ENCODE measurements at regions not wholly inside any gene's neighbourhood (a gene's known extent, or its start where the extent isn't known, plus 50 kb on each side); places are given as distances from the start of the nearest gene placed in this dataset.
A peak's percentile ranks its signal among the peaks of the same experiment; 100 is the strongest.

DNA sequence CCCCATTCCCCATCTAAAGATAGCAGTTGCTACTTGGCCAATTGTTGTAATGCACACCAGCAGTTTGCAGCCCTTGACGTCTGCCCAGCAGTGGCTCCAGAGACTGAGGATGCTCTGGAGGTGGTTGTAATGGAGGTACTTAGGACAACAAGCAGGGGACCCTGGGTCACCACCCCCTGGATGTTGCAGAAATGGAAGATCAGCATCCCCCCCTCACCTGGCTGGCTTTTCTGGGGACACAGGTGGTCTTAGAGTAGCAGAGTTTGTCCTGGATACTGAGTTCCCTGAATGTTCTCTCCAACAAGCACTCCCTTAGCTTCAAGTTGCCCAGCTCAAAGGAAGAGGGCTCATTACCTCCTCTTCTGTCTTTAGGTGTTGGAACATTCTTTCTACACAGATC is 250.5 kb downstream of the AACS start:
- H3K4me1 ChIP-seq (ENCODE audit: insufficient read depth, low read length): peaks cover 15% of the 10 kb centered on the region; the same call in 1 of the 2 replicates
- no peaks in the 10 kb centered on the region for H3K36me3 ChIP-seq (ENCODE audit: insufficient read depth, low read depth, low read length)
- H3K27me3 ChIP-seq (ENCODE audit: insufficient read depth, low read length): no peaks in the 10 kb centered on the region
- H3K4me3 ChIP-seq (ENCODE audit: low read length): no peak overlapping the region
- no peak overlapping the region for H3K9ac ChIP-seq (ENCODE audit: low read depth, low read length)
- H3K9me3 ChIP-seq (ENCODE audit: insufficient read depth, low read depth, low read length): no peaks in the 10 kb centered on the region
- no peak overlapping the region for H3K27ac ChIP-seq (ENCODE audit: low read length)

DNA sequence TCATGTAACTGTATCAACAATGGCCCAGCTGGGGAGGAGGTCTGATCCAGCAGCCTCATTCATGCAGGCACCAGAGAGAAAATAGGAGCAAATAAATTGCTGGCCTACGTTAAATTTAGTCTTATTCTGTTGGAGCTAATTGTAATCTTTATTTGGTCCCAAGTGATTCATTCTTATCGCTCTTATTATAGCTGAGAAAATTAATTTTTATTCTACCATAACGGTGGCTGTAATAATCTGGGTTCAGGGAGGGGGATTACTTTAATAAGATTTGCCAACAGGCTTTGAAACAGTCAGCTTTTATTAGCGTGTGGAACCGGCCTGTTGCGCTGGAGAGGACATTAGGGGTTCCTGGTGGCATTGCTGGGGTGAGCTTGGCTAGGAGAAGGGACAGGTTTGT is 254.9 kb downstream of the AACS start:
- Histone ChIP-seq H3K27ac (ENCODE audit: low read length) (no peak overlapping the region), H3K36me3 (ENCODE audit: insufficient read depth, low read depth, low read length) (no peaks in the 10 kb centered on the region), H3K4me1 (ENCODE audit: insufficient read depth, low read length) (peaks cover 7% of the 10 kb centered on the region), H3K9me3 (ENCODE audit: insufficient read depth, low read depth, low read length) (no peaks in the 10 kb centered on the region), H3K27me3 (ENCODE audit: insufficient read depth, low read length) (no peaks in the 10 kb centered on the region), H3K9ac (ENCODE audit: low read depth, low read length) (no peak overlapping the region), H3K4me3 (ENCODE audit: low read length) (no peak overlapping the region)

GRCh38 chr12:125324861-125325490 is 259.7 kb downstream of the AACS start:
- Histone ChIP-seq H3K9me3 (ENCODE audit: insufficient read depth, low read depth, low read length) (no peaks in the 10 kb centered on the region), H3K9ac (ENCODE audit: low read depth, low read length) (no peak overlapping the region), H3K27ac (ENCODE audit: low read length) (no peak overlapping the region), H3K4me1 (ENCODE audit: insufficient read depth, low read length) (peaks cover 17% of the 10 kb centered on the region), H3K36me3 (ENCODE audit: insufficient read depth, low read depth, low read length) (no peaks in the 10 kb centered on the region), H3K4me3 (ENCODE audit: low read length) (no peak overlapping the region), H3K27me3 (ENCODE audit: insufficient read depth, low read length) (no peaks in the 10 kb centered on the region)

- Histone ChIP-seq H3K4me3 (ENCODE audit: low read length) (peak overlapping the region; percentile 47), H3K27ac (ENCODE audit: low read length) (peak overlapping the region; percentile 43), H3K4me1 (ENCODE audit: insufficient read depth, low read length) (peaks cover 26% of the 10 kb centered on the region), H3K9me3 (ENCODE audit: insufficient read depth, low read depth, low read length) (no peaks in the 10 kb centered on the region), H3K27me3 (ENCODE audit: insufficient read depth, low read length) (no peaks in the 10 kb centered on the region), H3K9ac (ENCODE audit: low read depth, low read length) (peak overlapping the region; percentile 37; the same call in 1 of the 2 replicates), H3K36me3 (ENCODE audit: insufficient read depth, low read depth, low read length) (no peaks in the 10 kb centered on the region)
Measured at GRCh38 chr12:125329239-125330102, 264.2 kb downstream of the AACS start.

DNA sequence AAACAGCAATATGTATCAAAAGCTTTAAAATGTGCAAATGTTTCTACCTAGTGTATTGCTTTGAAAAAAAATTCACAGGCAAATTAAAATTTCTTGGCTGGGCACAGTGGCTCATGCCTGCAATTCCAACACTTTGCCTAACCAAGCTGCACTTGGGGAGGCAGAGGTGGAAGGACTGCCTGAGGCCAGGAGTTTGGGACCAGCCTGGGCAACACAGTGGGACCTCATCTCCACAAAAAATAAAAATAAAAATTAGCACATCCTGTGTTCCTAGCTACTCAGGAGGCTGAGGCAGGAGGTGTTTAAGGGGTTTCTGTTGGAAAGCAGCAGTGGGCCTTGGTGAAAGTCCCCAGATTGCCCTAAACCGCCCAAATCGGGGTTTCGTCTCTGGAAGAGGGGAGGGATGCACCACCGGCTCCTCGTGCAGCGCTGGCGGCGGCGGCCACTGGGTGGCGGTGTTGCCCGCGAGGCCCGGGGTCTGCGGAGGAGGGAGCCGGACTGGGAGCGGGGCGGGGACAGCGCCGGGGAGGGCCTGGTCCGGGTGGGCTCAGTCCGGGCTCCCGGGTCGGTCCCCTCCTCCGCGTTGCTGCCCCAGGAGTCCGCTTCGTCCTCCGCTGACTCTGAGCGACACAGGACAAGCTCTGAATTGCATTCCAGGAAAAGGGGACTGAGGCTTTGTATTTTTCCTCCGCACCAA is 265.6 kb downstream of the AACS start:
- peak overlapping the region; percentile 84 for H3K9ac ChIP-seq (ENCODE audit: low read depth, low read length)
- H3K4me1 ChIP-seq (ENCODE audit: insufficient read depth, low read length): peaks cover 24% of the 10 kb centered on the region; the same call in 1 of the 2 replicates
- peak overlapping the region; percentile 5 for H3K27ac ChIP-seq (ENCODE audit: low read length)
- peak overlapping the region; percentile 91 for H3K4me3 ChIP-seq (ENCODE audit: low read length)
- H3K27me3 ChIP-seq (ENCODE audit: insufficient read depth, low read length): no peaks in the 10 kb centered on the region
- H3K36me3 ChIP-seq (ENCODE audit: insufficient read depth, low read depth, low read length): no peaks in the 10 kb centered on the region
- no peaks in the 10 kb centered on the region for H3K9me3 ChIP-seq (ENCODE audit: insufficient read depth, low read depth, low read length)

DNA sequence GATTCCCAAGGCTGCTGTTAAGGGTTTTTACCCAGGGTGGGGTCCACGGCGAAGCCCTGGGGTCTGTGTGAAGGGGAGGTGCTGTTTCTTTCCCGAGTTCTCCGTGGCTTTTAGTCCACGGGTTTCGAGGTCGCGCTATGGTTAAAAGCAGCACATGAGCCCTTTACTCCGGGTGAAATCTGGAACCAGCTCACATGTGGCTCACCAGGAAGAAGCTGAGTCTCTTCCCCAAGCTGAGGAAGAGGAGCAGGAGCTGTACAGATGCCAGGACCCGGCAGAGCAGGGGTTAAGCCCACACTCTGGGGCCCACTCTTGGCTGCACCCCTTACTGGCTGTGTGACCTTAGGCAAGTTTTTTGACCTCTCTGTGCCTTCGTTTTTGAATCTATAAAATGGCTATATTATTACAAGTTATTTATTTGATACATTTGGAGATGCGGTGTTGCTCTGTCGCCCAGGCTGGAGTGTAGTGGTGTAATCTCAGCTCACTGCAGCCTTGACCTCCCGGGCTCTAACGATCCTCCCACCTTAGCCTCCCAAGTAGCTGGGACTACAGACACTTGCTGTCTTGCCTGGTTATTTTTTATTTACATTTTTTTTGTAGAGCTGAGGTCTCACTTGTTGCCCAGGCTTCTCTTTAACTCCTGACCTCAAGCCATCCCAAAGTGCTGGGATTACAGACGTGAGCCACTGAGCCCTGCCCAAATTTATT is 266.3 kb downstream of the AACS start:
- Histone ChIP-seq H3K27me3 (ENCODE audit: insufficient read depth, low read length) (no peaks in the 10 kb centered on the region), H3K9ac (ENCODE audit: low read depth, low read length) (peak overlapping the region; percentile 84), H3K9me3 (ENCODE audit: insufficient read depth, low read depth, low read length) (no peaks in the 10 kb centered on the region), H3K36me3 (ENCODE audit: insufficient read depth, low read depth, low read length) (no peaks in the 10 kb centered on the region), H3K4me1 (ENCODE audit: insufficient read depth, low read length) (peaks cover 24% of the 10 kb centered on the region; the same call in 1 of the 2 replicates), H3K27ac (ENCODE audit: low read length) (peak overlapping the region; percentile 5), H3K4me3 (ENCODE audit: low read length) (peak overlapping the region; percentile 91)

GRCh38 chr12:125332900-125333299 is 267.7 kb downstream of the AACS start:
- no peaks in the 10 kb centered on the region for H3K9me3 ChIP-seq (ENCODE audit: insufficient read depth, low read depth, low read length)
- no peaks in the 10 kb centered on the region for H3K27me3 ChIP-seq (ENCODE audit: insufficient read depth, low read length)
- H3K9ac ChIP-seq (ENCODE audit: low read depth, low read length): no peak overlapping the region
- H3K4me1 ChIP-seq (ENCODE audit: insufficient read depth, low read length): peaks cover 24% of the 10 kb centered on the region; the same call in 1 of the 2 replicates
- H3K36me3 ChIP-seq (ENCODE audit: insufficient read depth, low read depth, low read length): no peaks in the 10 kb centered on the region
- no peak overlapping the region for H3K27ac ChIP-seq (ENCODE audit: low read length)
- no peak overlapping the region for H3K4me3 ChIP-seq (ENCODE audit: low read length)

DNA sequence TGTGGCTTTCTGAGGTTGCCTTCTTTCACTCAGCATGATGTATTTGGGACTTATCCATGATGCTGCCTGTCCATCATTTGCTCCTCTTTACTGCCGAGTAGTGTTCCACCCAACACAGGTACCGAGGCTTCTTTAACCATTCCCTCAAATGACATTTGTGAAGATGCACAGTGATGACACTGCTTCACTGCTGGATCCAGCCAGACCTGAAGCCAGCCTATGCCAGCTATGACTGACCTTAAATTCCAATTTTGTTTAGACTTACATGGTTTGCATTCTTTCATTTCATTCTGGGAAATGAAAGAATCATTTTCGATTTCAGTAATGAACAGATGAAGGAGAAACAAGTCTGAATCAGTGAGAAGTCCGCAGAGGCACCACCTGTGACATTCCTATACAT is 271.0 kb downstream of the AACS start:
- peaks cover 12% of the 10 kb centered on the region; the same call in 1 of the 2 replicates for H3K4me1 ChIP-seq (ENCODE audit: insufficient read depth, low read length)
- no peaks in the 10 kb centered on the region for H3K27me3 ChIP-seq (ENCODE audit: insufficient read depth, low read length)
- no peaks in the 10 kb centered on the region for H3K9me3 ChIP-seq (ENCODE audit: insufficient read depth, low read depth, low read length)
- no peaks in the 10 kb centered on the region for H3K36me3 ChIP-seq (ENCODE audit: insufficient read depth, low read depth, low read length)
- no peak overlapping the region for H3K4me3 ChIP-seq (ENCODE audit: low read length)
- no peak overlapping the region for H3K9ac ChIP-seq (ENCODE audit: low read depth, low read length)
- no peak overlapping the region for H3K27ac ChIP-seq (ENCODE audit: low read length)

DNA sequence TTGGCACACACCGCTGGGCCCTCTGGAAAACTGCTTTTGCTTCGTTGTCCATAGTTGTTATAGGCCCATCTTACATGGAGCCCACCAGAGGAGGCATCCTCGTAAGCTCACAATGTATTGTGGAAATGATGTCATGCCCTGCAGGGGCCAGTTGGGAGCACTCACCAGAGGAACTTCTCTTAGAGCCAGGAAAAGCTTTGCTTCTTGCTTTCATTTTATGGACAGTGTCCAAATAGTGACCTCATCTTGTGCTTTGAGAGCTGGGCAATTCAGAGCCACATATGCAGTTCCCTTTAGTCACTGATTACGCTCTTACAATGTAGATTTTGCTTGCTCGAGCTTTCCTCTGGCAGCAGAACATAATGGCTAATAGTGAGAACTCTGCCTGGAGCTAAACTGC is 275.6 kb downstream of the AACS start:
- Histone ChIP-seq H3K27ac (ENCODE audit: low read length) (no peak overlapping the region), H3K4me1 (ENCODE audit: insufficient read depth, low read length) (peaks cover 4% of the 10 kb centered on the region), H3K4me3 (ENCODE audit: low read length) (no peak overlapping the region), H3K36me3 (ENCODE audit: insufficient read depth, low read depth, low read length) (no peaks in the 10 kb centered on the region), H3K9me3 (ENCODE audit: insufficient read depth, low read depth, low read length) (no peaks in the 10 kb centered on the region), H3K27me3 (ENCODE audit: insufficient read depth, low read length) (no peaks in the 10 kb centered on the region), H3K9ac (ENCODE audit: low read depth, low read length) (no peak overlapping the region)

- no peak overlapping the region for H3K4me3 ChIP-seq (ENCODE audit: low read length)
- H3K9ac ChIP-seq (ENCODE audit: low read depth, low read length): no peak overlapping the region
- H3K27ac ChIP-seq (ENCODE audit: low read length): no peak overlapping the region
Measured at GRCh38 chr12:125341422-125341821, 276.2 kb downstream of the AACS start.

DNA sequence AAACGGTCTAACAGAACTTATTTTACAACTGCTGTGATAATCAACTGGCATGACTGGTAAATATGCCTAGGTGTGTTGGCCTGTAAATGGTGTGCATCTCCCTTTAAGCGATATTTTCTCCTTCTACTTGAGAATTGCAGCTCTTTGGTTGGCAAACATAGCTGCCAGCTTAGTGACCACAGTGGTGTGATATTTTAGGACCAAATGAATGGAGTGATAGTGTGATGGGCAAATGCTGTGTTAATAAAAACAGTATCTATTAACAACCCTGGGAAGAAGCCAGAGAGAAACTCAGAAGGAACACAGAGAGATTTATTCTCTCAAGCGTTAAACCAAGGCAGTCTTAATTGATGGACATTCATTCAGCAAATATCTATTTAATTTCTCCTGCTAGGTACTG is 278.4 kb downstream of the AACS start:
- Histone ChIP-seq H3K9ac (ENCODE audit: low read depth, low read length) (no peak overlapping the region), H3K27me3 (ENCODE audit: insufficient read depth, low read length) (no peaks in the 10 kb centered on the region), H3K4me1 (ENCODE audit: insufficient read depth, low read length) (peaks cover 23% of the 10 kb centered on the region)

More at GRCh38 chr12:125341422-125341821, 276.2 kb downstream of the AACS start:
- Histone ChIP-seq H3K27me3 (ENCODE audit: insufficient read depth, low read length) (no peaks in the 10 kb centered on the region), H3K9me3 (ENCODE audit: insufficient read depth, low read depth, low read length) (no peaks in the 10 kb centered on the region), H3K36me3 (ENCODE audit: insufficient read depth, low read depth, low read length) (no peaks in the 10 kb centered on the region), H3K4me1 (ENCODE audit: insufficient read depth, low read length) (peaks cover 9% of the 10 kb centered on the region)

More for the DNA sequence above, 278.4 kb downstream of the AACS start:
- Histone ChIP-seq H3K9me3 (ENCODE audit: insufficient read depth, low read depth, low read length) (no peaks in the 10 kb centered on the region), H3K4me3 (ENCODE audit: low read length) (no peak overlapping the region), H3K36me3 (ENCODE audit: insufficient read depth, low read depth, low read length) (no peaks in the 10 kb centered on the region), H3K27ac (ENCODE audit: low read length) (no peak overlapping the region)

All from iPS-20b (cell line).